Stimulated activated naive B cell treated with anti-CD40 and anti-IgM and Interleukin-4, amounts not matched to agents 10 μg/mL and 1 μg/mL and 100 μg/mL, for 72 hours (primary cell): ENCODE measurements at regions not wholly inside any gene's neighbourhood (a gene's known extent, or its start where the extent isn't known, plus 50 kb on each side); places are given as distances from the start of the nearest gene placed in this dataset.
"Not testable (repeated sequence)": the region's sequence is repeated elsewhere in the genome, so short reads cannot be mapped to it uniquely, and the experiment has no call there.

Experiments
- ATAC-seq, 2 donors: fragments of 150-1000 bp; cut with Tn5 transposase; replicated peaks; 2 replicates each; pipeline ENCODE4 v1.10.0; 2021; ENCODE audit warnings: moderate library complexity in 1 of 2
- DNase-seq: peaks from one replicate; pipeline ENCODE4 v3.0.0; 2021
- H3K27ac Mint-ChIP-seq: one replicate; pipeline ENCODE4 v1.8.0; 2022; ENCODE audit warnings: mild to moderate bottlenecking, mixed read lengths
- H3K27me3 Mint-ChIP-seq, 2 donors: one replicate each; pipeline ENCODE4 v1.8.0; 2022; ENCODE audit warnings: mixed read lengths in 2 of 2
- H3K36me3 Mint-ChIP-seq, 2 donors: one replicate each; pipeline ENCODE4 v1.8.0; 2022; ENCODE audit warnings: mixed read lengths in 2 of 2, mild to moderate bottlenecking in 1 of 2
- H3K4me1 Mint-ChIP-seq, 2 donors: one replicate each; pipeline ENCODE4 v1.8.0; 2022; ENCODE audit warnings: mixed read lengths in 2 of 2, mild to moderate bottlenecking in 1 of 2
- H3K4me3 Mint-ChIP-seq, 2 donors: one replicate each; pipeline ENCODE4 v1.8.0; 2022; ENCODE audit warnings: mild to moderate bottlenecking in 2 of 2, mixed read lengths in 2 of 2, moderate library complexity in 1 of 2
- H3K9me3 Mint-ChIP-seq, 2 donors: one replicate each; pipeline ENCODE4 v1.8.0; 2022; ENCODE audit warnings: mixed read lengths in 2 of 2, mild to moderate bottlenecking in 1 of 2

- H3K27ac Mint-ChIP-seq: no peak overlapping the region
- no peak for ATAC-seq
- H3K4me3 Mint-ChIP-seq: no peak overlapping the region
- peaks cover 0 to 7% of the 10 kb centered on the region in 2 donors for H3K9me3 Mint-ChIP-seq
- no peak for DNase-seq
- no peaks in the 10 kb centered on the region for H3K4me1 Mint-ChIP-seq
- H3K36me3 Mint-ChIP-seq: no peaks in the 10 kb centered on the region
- no peaks in the 10 kb centered on the region for H3K27me3 Mint-ChIP-seq
Measured at GRCh38 chr21:38625000-38625399, 126.7 kb upstream of the ERG start.

- ATAC-seq (no peak), DNase-seq (no peak)
- Mint-ChIP-seq H3K9me3 (peaks cover 6 to 9% of the 10 kb centered on the region in 2 donors), H3K4me1 (no peaks in the 10 kb centered on the region), H3K27me3 (peaks cover 0 to 3% of the 10 kb centered on the region in 2 donors), H3K27ac (no peak overlapping the region), H3K4me3 (no peak overlapping the region), H3K36me3 (no peaks in the 10 kb centered on the region)
Measured at GRCh38 chr21:38626306-38626705, 128.0 kb upstream of the ERG start.

- Mint-ChIP-seq H3K9me3 (peaks cover 13 to 14% of the 10 kb centered on the region in 2 donors), H3K36me3 (peaks cover 3% of the 10 kb centered on the region in 2 donors), H3K27me3 (peaks cover 0 to 3% of the 10 kb centered on the region in 2 donors), H3K4me3 (no peak overlapping the region), H3K4me1 (no peaks in the 10 kb centered on the region), H3K27ac (no peak overlapping the region)
- DNase-seq (no peak), ATAC-seq (no peak)
Measured at GRCh38 chr21:38628349-38628748, 130.1 kb upstream of the ERG start.

- ATAC-seq (no peak), DNase-seq (no peak)
- H3K27me3 Mint-ChIP-seq: peaks cover 0 to 6% of the 10 kb centered on the region in 2 donors
- H3K36me3 Mint-ChIP-seq: peaks cover 3 to 5% of the 10 kb centered on the region in 2 donors
- H3K9me3 Mint-ChIP-seq: peaks cover 17 to 18% of the 10 kb centered on the region in 2 donors
- no peak overlapping the region for H3K4me3 Mint-ChIP-seq
- no peak overlapping the region for H3K27ac Mint-ChIP-seq
- no peaks in the 10 kb centered on the region for H3K4me1 Mint-ChIP-seq
Measured at GRCh38 chr21:38631206-38631605, 132.9 kb upstream of the ERG start.

GRCh38 chr21:38631676-38632075, 133.4 kb upstream of the ERG start:
- Mint-ChIP-seq H3K36me3 (peaks cover 3 to 5% of the 10 kb centered on the region in 2 donors), H3K4me3 (no peak overlapping the region), H3K9me3 (peaks cover 17 to 18% of the 10 kb centered on the region in 2 donors), H3K27me3 (peaks cover 0 to 6% of the 10 kb centered on the region in 2 donors), H3K27ac (no peak overlapping the region), H3K4me1 (no peaks in the 10 kb centered on the region)
- ATAC-seq (no peak), DNase-seq (no peak)

GRCh38 chr21:38637161-38637560, 138.9 kb upstream of the ERG start:
- H3K9me3 Mint-ChIP-seq: peaks cover 12 to 14% of the 10 kb centered on the region in 2 donors
- H3K27ac Mint-ChIP-seq: no peak overlapping the region
- no peak overlapping the region for H3K4me3 Mint-ChIP-seq
- H3K27me3 Mint-ChIP-seq: peaks cover 0 to 3% of the 10 kb centered on the region in 2 donors
- DNase-seq (no peak), ATAC-seq (no peak)
- H3K36me3 Mint-ChIP-seq: peaks cover 5 to 9% of the 10 kb centered on the region in 2 donors
- H3K4me1 Mint-ChIP-seq: peaks cover 6 to 18% of the 10 kb centered on the region in 2 donors

GRCh38 chr21:38639571-38640354, 141.5 kb upstream of the ERG start:
- ATAC-seq (peak; percentile 52 to 75), DNase-seq (no peak)
- Mint-ChIP-seq H3K27me3 (peaks cover 0 to 2% of the 10 kb centered on the region in 2 donors), H3K36me3 (peaks cover 2 to 5% of the 10 kb centered on the region in 2 donors), H3K27ac (peak overlapping the region; percentile 52), H3K9me3 (peaks cover 8 to 10% of the 10 kb centered on the region in 2 donors), H3K4me3 (peak overlapping the region; percentile 37 to 40), H3K4me1 (peaks cover 6 to 18% of the 10 kb centered on the region in 2 donors)

GRCh38 chr21:38640355-38640742, 142.1 kb upstream of the ERG start:
- not testable (repeated sequence) for H3K9me3 Mint-ChIP-seq, H3K4me3 Mint-ChIP-seq, H3K27ac Mint-ChIP-seq, DNase-seq, H3K27me3 Mint-ChIP-seq, H3K36me3 Mint-ChIP-seq, ATAC-seq
- H3K4me1 Mint-ChIP-seq: peaks cover 6 to 18% of the 10 kb centered on the region in 2 donors

GRCh38 chr21:38643404-38644023, 145.2 kb upstream of the ERG start:
- peaks cover 0 to 5% of the 10 kb centered on the region in 2 donors for H3K36me3 Mint-ChIP-seq

GRCh38 chr21:38645282-38645681, 147.0 kb upstream of the ERG start:
- ATAC-seq: no peak
- peaks cover 0 to 4% of the 10 kb centered on the region in 2 donors for H3K27me3 Mint-ChIP-seq
- H3K27ac Mint-ChIP-seq: no peak overlapping the region
- no peak for DNase-seq
- H3K9me3 Mint-ChIP-seq: peaks cover 3 to 4% of the 10 kb centered on the region in 2 donors
- peaks cover 0 to 4% of the 10 kb centered on the region in 2 donors for H3K36me3 Mint-ChIP-seq
- H3K4me1 Mint-ChIP-seq: no peaks in the 10 kb centered on the region
- no peak overlapping the region for H3K4me3 Mint-ChIP-seq

More at GRCh38 chr21:38643404-38644023, 145.2 kb upstream of the ERG start:
- no peak overlapping the region for H3K4me3 Mint-ChIP-seq
- DNase-seq: no peak
- peaks cover 5% of the 10 kb centered on the region in 2 donors for H3K9me3 Mint-ChIP-seq
- H3K4me1 Mint-ChIP-seq: peaks cover 6 to 15% of the 10 kb centered on the region in 2 donors
- peaks cover 0 to 4% of the 10 kb centered on the region in 2 donors for H3K27me3 Mint-ChIP-seq
- no peak overlapping the region for H3K27ac Mint-ChIP-seq
- ATAC-seq: no peak

- Mint-ChIP-seq H3K27me3 (peaks cover 0 to 4% of the 10 kb centered on the region in 2 donors), H3K4me1 (no peaks in the 10 kb centered on the region), H3K36me3 (no peaks in the 10 kb centered on the region), H3K27ac (no peak overlapping the region), H3K9me3 (no peaks in the 10 kb centered on the region), H3K4me3 (no peak overlapping the region)
- ATAC-seq (no peak), DNase-seq (no peak)
Measured at GRCh38 chr21:38646213-38646837, 148.0 kb upstream of the ERG start.

- DNase-seq: no peak
- ATAC-seq: no peak
- Mint-ChIP-seq H3K27me3 (peaks cover 0 to 4% of the 10 kb centered on the region in 2 donors), H3K4me3 (no peak overlapping the region), H3K9me3 (no peaks in the 10 kb centered on the region), H3K4me1 (no peaks in the 10 kb centered on the region), H3K36me3 (no peaks in the 10 kb centered on the region), H3K27ac (no peak overlapping the region)
Measured at GRCh38 chr21:38649120-38649519, 150.8 kb upstream of the ERG start.

- Mint-ChIP-seq H3K4me1 (no peaks in the 10 kb centered on the region), H3K27ac (no peak overlapping the region), H3K27me3 (peaks cover 8 to 15% of the 10 kb centered on the region in 2 donors), H3K4me3 (no peak overlapping the region), H3K9me3 (no peaks in the 10 kb centered on the region), H3K36me3 (no peaks in the 10 kb centered on the region)
- ATAC-seq: no peak
- no peak for DNase-seq
Measured at GRCh38 chr21:38651570-38651969, 153.3 kb upstream of the ERG start.

- H3K4me1 Mint-ChIP-seq: no peaks in the 10 kb centered on the region
- no peak for ATAC-seq
- no peaks in the 10 kb centered on the region for H3K9me3 Mint-ChIP-seq
- DNase-seq: no peak
- no peak overlapping the region for H3K4me3 Mint-ChIP-seq
- H3K27me3 Mint-ChIP-seq: peaks cover 8 to 24% of the 10 kb centered on the region in 2 donors
- H3K36me3 Mint-ChIP-seq: no peaks in the 10 kb centered on the region
- H3K27ac Mint-ChIP-seq: no peak overlapping the region
Measured at GRCh38 chr21:38652396-38652795, 153.3 kb upstream of the ETS2 start.
